ENCODE measurements at regions not wholly inside any gene's neighbourhood (a gene's known extent, or its start where the extent isn't known, plus 50 kb on each side); places are given as distances from the start of the nearest gene placed in this dataset.

GRCh38 chr7:130958846-130959245 is 224.8 kb upstream of the KLF14 start:
- Mint-ChIP-seq H3K9me3 (ENCODE audit: unreplicated experiment) (no peaks in the 10 kb centered on the region), H3K27ac (ENCODE audit: unreplicated experiment) (no peak overlapping the region), H3K27me3 (ENCODE audit: insufficient read depth, unreplicated experiment) (no peaks in the 10 kb centered on the region), H3K36me3 (ENCODE audit: insufficient read depth, unreplicated experiment) (no peaks in the 10 kb centered on the region), H3K4me1 (ENCODE audit: low read depth, unreplicated experiment) (peaks cover 7% of the 10 kb centered on the region), H3K4me3 (ENCODE audit: unreplicated experiment) (no peak overlapping the region)
- no peaks in the 10 kb centered on the region for H3K27me3 ChIP-seq (replicated peaks; ENCODE audit: control insufficient read depth, insufficient read depth, low read length)
- 0 out of 2 replicates have a peak, but pooled peaks cover 7% of the 10 kb centered on the region for H3K4me1 ChIP-seq
- intact Hi-C loops (cut with micrococcal nuclease; ENCODE audit: unreplicated experiment) = no loop called here
- CTCF ChIA-PET = interaction anchor here (0.8 kb wide), 1 partner anchor 17 kb away, joined by 5 read pairs; no protein-coding TSS in a partner anchor
- H3K36me3 ChIP-seq (ENCODE audit: control insufficient read depth, insufficient read depth, low read length) = no peaks in the 10 kb centered on the region
- TF ChIP-seq CTCF (IDR thresholded peaks at IDR 0.05; ENCODE audit: insufficient read depth in 1 of 2, low read depth in 1 of 2, low read length in 1 of 2, severe bottlenecking in 1 of 2, unreplicated experiment in 1 of 2) = no peak
- H3K9me3 ChIP-seq = no peaks in the 10 kb centered on the region
- H3K4me3 ChIP-seq (ENCODE audit: low read depth, low read length) = no peak overlapping the region
- no peak for DNase-seq
- no TSS peak for BruUV-seq (replicated peaks)
- POLR2A ChIA-PET = no interaction called here

- ChIA-PET CTCF (interaction anchor here (0.9 kb wide), 1 partner anchor 75 kb away, joined by 3 read pairs; no protein-coding TSS in a partner anchor), POLR2A (interaction anchor here (0.5 kb wide), 1 partner anchor 29 kb away, joined by 5 read pairs; no protein-coding TSS in a partner anchor)
- Mint-ChIP-seq H3K36me3 (ENCODE audit: insufficient read depth, unreplicated experiment) (no peaks in the 10 kb centered on the region), H3K9me3 (ENCODE audit: unreplicated experiment) (no peaks in the 10 kb centered on the region), H3K4me1 (ENCODE audit: low read depth, unreplicated experiment) (peaks cover 7% of the 10 kb centered on the region), H3K4me3 (ENCODE audit: unreplicated experiment) (no peak overlapping the region), H3K27me3 (ENCODE audit: insufficient read depth, unreplicated experiment) (no peaks in the 10 kb centered on the region), H3K27ac (ENCODE audit: unreplicated experiment) (peak overlapping the region; percentile 78)
- H3K27me3 ChIP-seq (replicated peaks; ENCODE audit: control insufficient read depth, insufficient read depth, low read length) = no peaks in the 10 kb centered on the region
- no TSS peak for BruUV-seq (replicated peaks)
- intact Hi-C loops (cut with micrococcal nuclease; ENCODE audit: unreplicated experiment) = loop anchor here (5.0 kb wide), 1 partner anchor 62 kb away; no protein-coding TSS in a partner anchor
- H3K4me1 ChIP-seq = 0 out of 2 replicates have a peak, but pooled peaks cover 7% of the 10 kb centered on the region
- H3K9me3 ChIP-seq = no peaks in the 10 kb centered on the region
- H3K4me3 ChIP-seq (ENCODE audit: low read depth, low read length) = no peak overlapping the region
- no peaks in the 10 kb centered on the region for H3K36me3 ChIP-seq (ENCODE audit: control insufficient read depth, insufficient read depth, low read length)
- peak in 1 of 2 experiments; percentile 29 for TF ChIP-seq CTCF (IDR thresholded peaks at IDR 0.05; ENCODE audit: insufficient read depth in 1 of 2, low read depth in 1 of 2, low read length in 1 of 2, severe bottlenecking in 1 of 2, unreplicated experiment in 1 of 2)
- peak in 1 of 2 experiments; percentile 40 for DNase-seq
Measured at GRCh38 chr7:130959743-130960207, 225.8 kb upstream of the KLF14 start.

DNA sequence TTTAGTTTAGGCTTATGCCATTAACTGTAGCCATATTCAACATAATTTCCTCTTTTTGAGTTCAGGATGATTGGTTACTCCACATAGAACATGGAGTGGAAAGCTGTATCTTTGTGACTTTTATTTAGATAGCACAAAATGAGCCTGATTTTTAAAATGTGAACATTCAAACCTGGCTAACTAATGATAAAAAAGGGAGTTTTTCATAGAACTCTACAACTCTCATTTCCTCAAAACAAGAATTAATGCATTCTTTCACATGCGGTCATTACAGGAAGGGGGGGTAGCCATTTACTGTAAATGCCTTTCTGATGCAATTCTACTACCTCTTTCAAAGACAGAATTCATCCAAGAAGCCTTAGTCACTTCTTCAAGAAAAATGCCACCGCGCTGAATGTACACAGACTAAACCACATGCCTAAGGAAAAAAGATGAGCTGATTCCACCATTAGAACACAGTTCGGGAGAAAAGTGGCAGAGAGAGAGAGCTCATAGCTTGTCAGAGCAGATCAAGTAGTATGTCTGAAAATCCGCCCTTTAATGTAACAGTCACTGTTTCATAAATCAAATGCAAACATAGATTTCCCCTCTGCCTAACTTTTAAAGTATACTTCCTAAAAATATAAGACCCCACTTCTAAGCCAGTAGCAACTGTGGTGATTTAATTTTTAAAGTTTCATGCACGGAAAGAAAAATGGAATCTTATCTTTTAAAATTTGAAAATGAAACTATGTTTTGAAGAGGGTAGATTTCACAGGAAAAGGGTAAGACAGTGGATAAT is 226.4 kb upstream of the KLF14 start:
- Mint-ChIP-seq H3K36me3 (ENCODE audit: insufficient read depth, unreplicated experiment) (no peaks in the 10 kb centered on the region), H3K27ac (ENCODE audit: unreplicated experiment) (peak overlapping the region; percentile 78), H3K4me1 (ENCODE audit: low read depth, unreplicated experiment) (peaks cover 7% of the 10 kb centered on the region), H3K9me3 (ENCODE audit: unreplicated experiment) (no peaks in the 10 kb centered on the region), H3K4me3 (ENCODE audit: unreplicated experiment) (no peak overlapping the region), H3K27me3 (ENCODE audit: insufficient read depth, unreplicated experiment) (no peaks in the 10 kb centered on the region)
- Histone ChIP-seq H3K36me3 (ENCODE audit: control insufficient read depth, insufficient read depth, low read length) (no peaks in the 10 kb centered on the region), H3K27me3 (replicated peaks; ENCODE audit: control insufficient read depth, insufficient read depth, low read length) (no peaks in the 10 kb centered on the region), H3K9me3 (no peaks in the 10 kb centered on the region), H3K4me1 (0 out of 2 replicates have a peak, but pooled peaks cover 6% of the 10 kb centered on the region), H3K4me3 (ENCODE audit: low read depth, low read length) (no peak overlapping the region)
- CTCF ChIA-PET = interaction anchor here (0.9 kb wide), 1 partner anchor 75 kb away, joined by 3 read pairs; no protein-coding TSS in a partner anchor
- POLR2A ChIA-PET = no interaction called here
- no TSS peak for BruUV-seq (replicated peaks)
- intact Hi-C loops (cut with micrococcal nuclease; ENCODE audit: unreplicated experiment) = loop anchor here (5.0 kb wide), 1 partner anchor 63 kb away; no protein-coding TSS in a partner anchor
- DNase-seq = peak in 1 of 2 experiments; percentile 30
- no peak for TF ChIP-seq CTCF (IDR thresholded peaks at IDR 0.05; ENCODE audit: insufficient read depth in 1 of 2, low read depth in 1 of 2, low read length in 1 of 2, severe bottlenecking in 1 of 2, unreplicated experiment in 1 of 2)
